Breast epithelium (tissue), 3 donors: ENCODE measurements at regions not wholly inside any gene's neighbourhood (a gene's known extent, or its start where the extent isn't known, plus 50 kb on each side); places are given as distances from the start of the nearest gene placed in this dataset.

Source experiments
- CTCF ChIP-seq, 3 donors: fragments of 450-650 bp; IDR thresholded peaks; one replicate each; pipeline ENCODE4 v1.5.1; 2016 to 2017; ENCODE audit warnings: antibody characterized with exemption in 3 of 3, mild to moderate bottlenecking in 3 of 3, moderate library complexity in 3 of 3
- POLR2A ChIP-seq: fragments of 450-650 bp; IDR thresholded peaks from one replicate; pipeline ENCODE4 v1.6.1; 2016; ENCODE audit warnings: antibody characterized with exemption, mild to moderate bottlenecking, moderate library complexity
- POLR2AphosphoS5 ChIP-seq, 3 donors: sonication (generic); formaldehyde crosslinking; IDR thresholded peaks; one replicate each; pipeline ENCODE4 v1.6.1; 2017; ENCODE audit warnings: antibody characterized with exemption in 3 of 3

GRCh38 chr10:60560451-60560850, 170.8 kb upstream of the ANK3 start:
- TF ChIP-seq POLR2A (no peak), CTCF (IDR thresholded peaks at IDR 0.05) (no peak), POLR2AphosphoS5 (IDR thresholded peaks at IDR 0.05) (no peak)
